Renal pelvis (tissue), 1 donor: ENCODE measurements at regions not wholly inside any gene's neighbourhood (a gene's known extent, or its start where the extent isn't known, plus 50 kb on each side); places are given as distances from the start of the nearest gene placed in this dataset.
"Not testable (repeated sequence)": the region's sequence is repeated elsewhere in the genome, so short reads cannot be mapped to it uniquely, and the experiment has no call there.

Experiments used
- DNase-seq: peaks from one replicate; pipeline ENCODE4 v3.0.0-alpha.2; 2013

- DNase-seq: no peak
Measured at GRCh38 chr4:14315129-14315528, 687.2 kb upstream of the CPEB2 start.

DNA sequence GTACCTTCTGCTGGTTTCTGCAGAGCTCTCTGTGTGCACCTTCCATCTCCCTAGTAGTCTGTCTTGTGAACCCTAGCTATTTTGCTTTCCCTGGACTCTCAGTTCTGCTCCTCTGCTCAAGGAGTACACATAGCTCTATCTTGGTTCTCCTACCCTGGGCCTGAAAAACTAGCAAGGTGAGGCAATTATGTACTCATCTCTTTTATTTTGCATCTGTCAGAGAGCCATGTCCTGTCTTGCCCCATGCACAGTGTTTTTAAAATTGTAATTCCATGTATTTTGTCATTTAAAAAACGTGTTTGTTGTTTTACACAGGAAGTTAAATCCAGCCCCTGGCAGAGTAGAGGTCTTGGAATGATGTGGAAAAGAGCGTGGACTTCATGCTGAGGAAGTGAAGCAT is 684.9 kb upstream of the CPEB2 start:
- no peak for DNase-seq

GRCh38 chr4:14318671-14319070 is 683.6 kb upstream of the CPEB2 start:
- no peak for DNase-seq

DNA sequence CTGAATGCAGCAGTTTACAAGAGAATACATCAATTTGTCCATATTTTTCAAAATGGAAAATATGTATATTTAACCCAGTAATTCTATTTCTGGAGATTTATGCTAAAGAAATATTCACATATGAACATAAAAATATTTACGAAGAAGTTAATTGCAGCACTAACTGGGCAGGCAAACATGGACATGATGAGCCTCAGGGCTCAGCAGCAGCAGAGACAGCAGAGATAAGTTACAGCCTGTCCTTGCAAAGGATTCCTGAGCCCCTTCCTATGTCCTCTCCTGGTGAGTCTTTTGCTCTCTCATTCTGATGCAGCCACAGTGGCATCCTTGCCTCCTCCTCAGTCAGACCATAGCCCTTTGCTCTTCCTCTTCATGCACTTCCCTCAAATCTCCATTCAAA is 680.6 kb upstream of the CPEB2 start:
- DNase-seq: no peak

DNA sequence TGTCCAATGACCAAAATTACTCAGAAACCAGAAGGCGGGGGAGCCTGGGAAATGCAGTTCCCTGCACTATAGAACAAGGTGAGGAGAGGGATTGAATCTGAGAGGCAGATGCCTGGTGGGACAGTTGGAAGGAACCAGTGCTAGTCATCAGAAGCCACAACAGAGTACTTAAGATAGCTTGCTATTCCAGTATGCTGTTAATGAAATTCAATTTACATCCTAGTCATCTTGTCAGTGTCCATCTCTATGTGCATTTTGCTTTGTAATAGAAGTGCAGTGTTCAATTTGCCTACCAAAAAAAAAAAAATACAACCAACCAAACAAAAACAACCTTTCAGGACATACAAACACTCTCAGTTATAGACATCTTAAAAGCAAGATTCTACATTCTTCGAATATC is 679.1 kb upstream of the CPEB2 start:
- no peak for DNase-seq

DNA sequence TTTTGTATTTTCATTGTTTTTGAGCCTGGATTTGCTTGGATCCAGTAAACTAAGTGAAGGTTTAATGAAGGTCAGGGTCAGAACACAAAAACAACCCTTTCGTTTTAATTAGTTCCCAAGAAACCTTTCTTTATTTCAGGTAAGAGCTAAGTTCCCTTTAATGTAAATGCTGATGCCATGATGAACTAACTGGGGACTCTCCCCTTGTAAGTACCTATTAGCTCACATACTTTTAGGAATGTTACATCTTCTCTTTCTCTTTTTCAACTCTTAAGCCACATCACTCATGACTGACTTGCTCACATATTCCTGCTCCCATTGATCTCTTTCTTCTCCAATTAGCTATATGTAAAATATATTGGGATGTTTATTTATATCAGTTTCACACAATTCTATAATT is 673.1 kb upstream of the CPEB2 start:
- no peak for DNase-seq

DNA sequence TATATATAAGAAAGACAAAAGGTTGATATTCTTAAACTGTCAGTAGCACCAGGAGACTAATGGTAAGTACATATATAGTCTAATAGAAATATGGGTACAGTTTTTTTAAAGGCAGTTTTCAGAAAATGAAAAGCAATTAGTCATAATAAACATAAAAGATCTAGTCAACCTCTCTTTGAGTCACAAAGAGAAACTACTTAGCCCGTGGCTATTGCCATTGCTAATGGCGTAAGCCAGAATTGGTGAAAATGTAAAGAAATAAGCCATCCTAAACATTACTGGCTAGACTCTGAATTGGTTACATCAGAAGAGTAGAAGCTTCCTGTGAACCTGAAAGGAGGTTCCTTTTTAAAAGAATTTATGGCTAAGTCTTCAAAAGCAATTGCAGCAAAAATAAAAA is 668.7 kb upstream of the CPEB2 start:
- no peak for DNase-seq

GRCh38 chr4:14334166-14334565 is 668.1 kb upstream of the CPEB2 start:
- no peak for DNase-seq

GRCh38 chr4:14335872-14336271 is 666.4 kb upstream of the CPEB2 start:
- DNase-seq: no peak

DNA sequence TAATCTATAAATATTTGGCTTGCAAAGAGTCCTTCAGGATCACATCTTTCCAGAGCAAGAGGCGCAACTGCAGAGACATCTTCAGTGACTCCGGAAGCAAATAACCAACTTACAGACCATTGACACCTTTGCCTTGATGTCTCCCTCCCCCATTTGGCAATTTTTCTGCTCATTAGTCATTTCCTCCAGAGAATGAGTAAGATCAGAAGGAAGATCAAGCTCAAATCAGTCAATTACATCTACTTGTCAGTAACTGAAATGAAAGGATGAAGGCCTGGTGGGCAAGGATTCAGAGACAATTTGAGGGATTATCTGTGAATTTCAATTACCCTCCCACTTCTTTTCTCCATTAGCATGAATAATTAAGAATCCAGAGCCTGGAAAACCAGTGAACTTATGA is 665.6 kb upstream of the CPEB2 start:
- DNase-seq: no peak

- DNase-seq: no peak
Measured at GRCh38 chr4:14337892-14338584, 664.2 kb upstream of the CPEB2 start.

DNA sequence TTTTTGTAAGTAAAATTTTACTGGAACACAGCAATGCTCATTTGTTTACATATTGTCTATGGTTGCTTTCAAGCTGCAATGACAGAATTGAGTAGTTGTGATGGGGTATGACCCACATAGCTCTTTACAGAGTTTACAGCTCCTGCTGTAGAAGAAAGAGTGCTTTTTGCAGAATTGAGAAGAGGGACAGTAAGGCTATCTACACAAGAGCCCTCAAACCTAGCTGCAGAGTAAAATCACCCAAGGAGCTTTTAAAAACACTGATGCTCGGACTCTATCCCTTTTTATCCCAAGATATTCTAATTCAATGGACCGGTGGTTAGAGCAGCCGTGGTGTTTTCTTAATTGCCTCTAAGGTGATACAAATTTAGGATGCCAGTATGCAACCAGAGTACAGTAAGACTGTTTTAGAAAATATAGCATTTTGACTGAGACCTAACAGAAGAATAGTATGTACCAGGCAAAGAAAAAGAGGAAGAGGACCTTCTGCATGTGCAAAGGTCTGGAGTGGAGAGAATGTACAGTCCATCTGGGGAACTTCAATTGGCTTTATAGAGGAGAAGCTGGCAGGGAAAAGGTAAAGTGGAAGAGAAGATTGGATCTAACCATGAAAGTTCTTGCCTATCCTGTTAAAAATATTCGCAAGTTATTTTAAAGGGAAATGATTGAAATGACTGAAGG is 663.6 kb upstream of the CPEB2 start:
- no peak for DNase-seq

DNA sequence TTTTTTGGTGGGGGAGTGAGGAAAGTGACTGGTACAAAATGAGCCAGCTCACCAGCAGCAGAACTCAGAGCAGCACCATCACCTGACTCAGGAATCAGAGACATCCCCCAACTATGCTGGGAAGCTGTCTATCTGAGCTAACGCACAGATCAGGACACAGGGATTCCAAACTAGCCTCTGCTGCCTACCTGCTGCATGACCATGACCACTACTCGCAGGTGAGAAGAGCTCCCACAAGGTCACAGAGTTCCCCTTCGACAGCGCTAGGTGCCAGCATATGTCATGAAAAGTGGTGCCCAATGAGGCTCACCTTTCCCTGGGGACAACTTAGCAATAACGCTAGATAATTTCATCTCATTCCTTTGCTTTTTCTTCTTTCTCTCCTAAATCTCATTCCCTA is 662.6 kb upstream of the CPEB2 start:
- no peak for DNase-seq

- DNase-seq: no peak
Measured at GRCh38 chr4:14340321-14340720, 662.0 kb upstream of the CPEB2 start.

- no peak for DNase-seq
Measured at GRCh38 chr4:14343961-14344360, 658.3 kb upstream of the CPEB2 start.

DNA sequence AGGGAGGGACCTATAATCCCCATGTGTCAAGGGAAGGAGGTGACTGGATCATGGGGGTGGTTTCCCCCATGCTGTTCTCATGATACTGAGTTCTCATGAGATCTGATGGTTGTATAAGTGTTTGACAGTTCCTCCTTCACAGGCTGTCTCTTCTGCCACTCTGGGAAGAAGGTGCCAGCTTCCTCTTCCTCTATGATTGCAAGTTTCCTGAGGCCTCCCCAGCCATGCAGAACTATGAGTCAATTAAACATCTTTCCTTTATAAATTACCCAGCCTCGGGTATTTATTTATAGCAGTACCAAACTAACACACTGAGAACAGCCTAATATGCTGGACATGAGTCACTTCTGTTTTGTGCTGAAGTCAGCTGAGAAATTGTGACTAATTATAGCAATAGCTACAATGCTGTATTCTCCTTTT is 656.9 kb upstream of the CPEB2 start:
- DNase-seq: no peak

GRCh38 chr4:14347526-14347925 is 654.8 kb upstream of the CPEB2 start:
- DNase-seq: no peak

DNA sequence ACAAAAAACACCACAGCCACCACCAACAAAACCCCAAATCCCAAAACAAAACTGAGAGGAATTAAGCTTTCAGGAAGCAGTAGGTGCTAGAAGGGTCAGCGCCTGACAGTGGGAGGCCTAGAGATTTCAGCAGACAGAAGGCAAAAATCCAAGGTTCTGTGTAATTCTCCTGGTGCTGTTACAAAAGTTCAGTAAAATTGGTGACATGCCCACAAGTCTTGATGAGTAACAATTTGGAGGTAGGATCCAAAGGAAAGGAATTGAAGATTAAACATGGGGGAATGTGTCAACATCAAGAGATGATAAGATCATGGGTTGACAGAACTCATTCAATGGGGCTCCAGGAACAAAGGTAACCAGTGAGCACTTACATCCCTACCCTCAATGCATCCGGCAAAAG is 653.8 kb upstream of the CPEB2 start:
- no peak for DNase-seq

DNA sequence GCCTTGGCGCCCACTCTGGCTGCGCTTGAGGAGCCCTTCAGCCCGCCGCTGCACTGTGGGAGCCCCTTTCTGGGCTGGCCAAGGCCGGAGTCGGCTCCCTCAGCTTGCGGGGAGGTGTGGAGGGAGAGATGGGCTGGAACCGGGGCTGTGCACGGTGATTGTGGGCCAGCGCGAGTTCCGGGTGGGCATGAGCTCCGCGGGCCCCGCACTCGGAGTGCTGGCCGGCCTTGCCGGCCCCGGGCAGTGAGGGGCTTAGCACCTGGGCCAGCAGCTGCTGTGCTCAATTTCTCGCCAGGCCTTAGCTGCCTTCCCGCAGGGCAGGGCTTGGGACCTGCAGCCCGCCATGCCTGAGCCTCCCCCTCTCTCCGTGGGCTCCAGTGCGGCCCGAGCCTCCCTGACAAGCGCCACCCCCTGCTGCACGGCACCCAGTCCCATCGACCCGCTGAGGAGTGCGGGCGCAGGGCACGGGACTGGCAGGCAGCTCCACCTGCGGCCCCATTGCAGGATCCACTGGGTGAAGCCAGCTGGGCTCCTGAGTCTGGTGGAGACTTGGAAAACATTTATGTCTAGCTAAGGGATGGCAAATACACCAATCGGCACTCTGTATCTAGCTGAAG is 643.6 kb upstream of the CPEB2 start:
- not testable (repeated sequence) for DNase-seq

GRCh38 chr4:14359991-14360390 is 642.3 kb upstream of the CPEB2 start:
- DNase-seq: no peak

DNA sequence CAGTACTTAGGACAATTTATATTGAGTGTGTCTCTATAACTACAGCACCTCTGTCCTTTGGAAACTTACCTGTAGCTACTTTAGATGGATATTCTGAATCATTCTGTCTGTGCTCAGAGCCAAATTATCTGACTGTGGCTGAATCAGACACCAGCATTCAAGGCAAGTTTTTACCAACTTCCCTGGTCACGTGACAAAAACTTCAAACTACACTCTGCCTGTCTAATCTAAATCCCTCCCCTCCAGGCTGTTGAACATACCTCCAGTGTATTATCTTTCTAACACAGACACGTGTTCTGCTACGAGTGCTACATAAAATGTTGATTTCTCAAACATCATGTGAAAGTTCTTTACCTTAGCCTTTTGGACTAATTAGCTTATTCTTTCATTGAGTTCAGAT is 641.2 kb upstream of the CPEB2 start:
- DNase-seq: no peak

GRCh38 chr4:14362385-14362784 is 639.9 kb upstream of the CPEB2 start:
- no peak for DNase-seq

GRCh38 chr4:14364953-14365536 is 637.2 kb upstream of the CPEB2 start:
- DNase-seq: no peak
